ENCODE measurements at regions not wholly inside any gene's neighbourhood (a gene's known extent, or its start where the extent isn't known, plus 50 kb on each side); places are given as distances from the start of the nearest gene placed in this dataset.

- H3K4me3 Mint-ChIP-seq (ENCODE audit: unreplicated experiment), result no peak overlapping the region
- no peaks in the 10 kb centered on the region for H3K36me3 Mint-ChIP-seq (ENCODE audit: low read depth)
- TF ChIP-seq CTCF (IDR thresholded peaks at IDR 0.05), result no peak
These were observed 90.3 kb upstream of the IKZF1 start for GRCh38 chr7:50214126-50214670.

GRCh38 chr7:50213622-50214017 is 90.9 kb upstream of the IKZF1 start:
- no peaks in the 10 kb centered on the region for H3K4me1 Mint-ChIP-seq (ENCODE audit: low read depth)
- H3K27me3 Mint-ChIP-seq (ENCODE audit: low read depth), result peaks cover 20% of the 10 kb centered on the region
- H3K36me3 Mint-ChIP-seq (ENCODE audit: low read depth), result no peaks in the 10 kb centered on the region
- H3K27ac Mint-ChIP-seq (ENCODE audit: unreplicated experiment), result no peak overlapping the region
- no peaks in the 10 kb centered on the region for H3K9me3 Mint-ChIP-seq (ENCODE audit: low read depth)
- no peak overlapping the region for H3K4me3 Mint-ChIP-seq (ENCODE audit: unreplicated experiment)
- no peak for DNase-seq (ENCODE audit: low spot score)
- TF ChIP-seq CTCF (IDR thresholded peaks at IDR 0.05), result no peak

More at GRCh38 chr7:50214126-50214670, 90.3 kb upstream of the IKZF1 start:
- H3K9me3 Mint-ChIP-seq (ENCODE audit: low read depth), result no peaks in the 10 kb centered on the region
- peaks cover 20% of the 10 kb centered on the region for H3K27me3 Mint-ChIP-seq (ENCODE audit: low read depth)
- no peak for DNase-seq (ENCODE audit: low spot score)
- no peak overlapping the region for H3K27ac Mint-ChIP-seq (ENCODE audit: unreplicated experiment)
- H3K4me1 Mint-ChIP-seq (ENCODE audit: low read depth), result no peaks in the 10 kb centered on the region

GRCh38 chr7:50212666-50213621 is 91.6 kb upstream of the IKZF1 start:
- no peaks in the 10 kb centered on the region for H3K36me3 Mint-ChIP-seq (ENCODE audit: low read depth)
- no peak for TF ChIP-seq CTCF (IDR thresholded peaks at IDR 0.05)
- no peak overlapping the region for H3K4me3 Mint-ChIP-seq (ENCODE audit: unreplicated experiment)
- H3K9me3 Mint-ChIP-seq (ENCODE audit: low read depth), result no peaks in the 10 kb centered on the region
- peaks cover 20% of the 10 kb centered on the region for H3K27me3 Mint-ChIP-seq (ENCODE audit: low read depth)
- H3K4me1 Mint-ChIP-seq (ENCODE audit: low read depth), result no peaks in the 10 kb centered on the region
- DNase-seq (ENCODE audit: low spot score), result no peak
- no peak overlapping the region for H3K27ac Mint-ChIP-seq (ENCODE audit: unreplicated experiment)

GRCh38 chr7:50212016-50212325 is 92.5 kb upstream of the IKZF1 start:
- Mint-ChIP-seq H3K4me1 (ENCODE audit: low read depth) (no peaks in the 10 kb centered on the region), H3K27ac (ENCODE audit: unreplicated experiment) (no peak overlapping the region)

More at GRCh38 chr7:50212016-50212325, 92.5 kb upstream of the IKZF1 start:
- Mint-ChIP-seq H3K9me3 (ENCODE audit: low read depth) (no peaks in the 10 kb centered on the region), H3K36me3 (ENCODE audit: low read depth) (no peaks in the 10 kb centered on the region), H3K4me3 (ENCODE audit: unreplicated experiment) (no peak overlapping the region), H3K27me3 (ENCODE audit: low read depth) (peaks cover 20% of the 10 kb centered on the region)
- TF ChIP-seq CTCF (IDR thresholded peaks at IDR 0.05), result no peak
- no peak for DNase-seq (ENCODE audit: low spot score)

All from chondrocyte (in vitro differentiated cells).